Astrocyte of the cerebellum (primary cell): ENCODE measurements at regions not wholly inside any gene's neighbourhood (a gene's known extent, or its start where the extent isn't known, plus 50 kb on each side); places are given as distances from the start of the nearest gene placed in this dataset.

Source experiments
- DNase-seq: peaks from one replicate; pipeline ENCODE4 v3.0.0-alpha.2; 2011; ENCODE audit warnings: low read depth
- H3K4me3 ChIP-seq: 2 replicates; pipeline ENCODE4 v1.5.1; 2011; ENCODE audit warnings: mild to moderate bottlenecking, low read depth, low read length, moderate library complexity
- CTCF ChIP-seq: IDR thresholded peaks from 2 replicates; pipeline ENCODE4 v1.5.1; 2012; ENCODE audit warnings: low read length, low read depth, moderate library complexity, mild to moderate bottlenecking; ENCODE audit errors: missing control alignments
- in situ Hi-C: cut with HindIII; loops from 2 replicates; pipeline ENCODE4 v1.10.0; 2017; ENCODE audit warnings: low sequenced_read_pairs

GRCh38 chr1:239758756-239759155 is 332.9 kb upstream of the FMN2 start:
- in situ Hi-C loops = no loop called here
- no peak for TF ChIP-seq CTCF
- H3K4me3 ChIP-seq = no peak overlapping the region
- no peak for DNase-seq

- no peak overlapping the region for H3K4me3 ChIP-seq
- DNase-seq = no peak
- in situ Hi-C loops = no loop called here
- TF ChIP-seq CTCF = no peak
Measured at GRCh38 chr1:239761509-239761908, 330.2 kb upstream of the FMN2 start.

- in situ Hi-C loops = no loop called here
- H3K4me3 ChIP-seq = no peak overlapping the region
- DNase-seq = no peak
- TF ChIP-seq CTCF = no peak
Measured at GRCh38 chr1:239763850-239764249, 327.8 kb upstream of the FMN2 start.

GRCh38 chr1:239764546-239764945 is 327.1 kb upstream of the FMN2 start:
- in situ Hi-C loops = no loop called here
- no peak overlapping the region for H3K4me3 ChIP-seq
- no peak for TF ChIP-seq CTCF
- DNase-seq = no peak

- no peak overlapping the region for H3K4me3 ChIP-seq
- in situ Hi-C loops = no loop called here
- DNase-seq = no peak
- no peak for TF ChIP-seq CTCF
Measured at GRCh38 chr1:239765163-239765562, 326.5 kb upstream of the FMN2 start.

- no peak overlapping the region for H3K4me3 ChIP-seq
- in situ Hi-C loops = no loop called here
- no peak for TF ChIP-seq CTCF
- DNase-seq = no peak
Measured at GRCh38 chr1:239771550-239771949, 320.1 kb upstream of the FMN2 start.

- no peak overlapping the region for H3K4me3 ChIP-seq
- DNase-seq = no peak
- TF ChIP-seq CTCF = no peak
- in situ Hi-C loops = no loop called here
Measured at GRCh38 chr1:239772446-239772845, 319.2 kb upstream of the FMN2 start.
